Hepatocyte (in vitro differentiated cells): ENCODE measurements at regions not wholly inside any gene's neighbourhood (a gene's known extent, or its start where the extent isn't known, plus 50 kb on each side); places are given as distances from the start of the nearest gene placed in this dataset.

Source experiments
- DNase-seq: peaks from one replicate; pipeline ENCODE4 v3.0.0-alpha.2; 2016; ENCODE audit warnings: low spot score
- H2AFZ ChIP-seq: fragments of 200-600 bp; sonication (generic); 2 replicates; pipeline ENCODE4 v1.6.0; 2016; ENCODE audit warnings: antibody characterized with exemption, mild to moderate bottlenecking
- H3K27ac ChIP-seq: fragments of 200-600 bp; sonication (generic); 2 replicates; pipeline ENCODE4 v1.5.1; 2016; ENCODE audit warnings: mild to moderate bottlenecking
- H3K27me3 ChIP-seq: fragments of 200-600 bp; sonication (generic); 2 replicates; pipeline ENCODE4 v1.6.1; 2016
- H3K36me3 ChIP-seq: fragments of 200-600 bp; sonication (generic); replicated peaks from 2 replicates; pipeline ENCODE4 v1.5.1; 2016; ENCODE audit warnings: low read depth; ENCODE audit not compliant: insufficient read depth
- H3K4me1 ChIP-seq: fragments of 200-600 bp; sonication (generic); 2 replicates; pipeline ENCODE4 v1.5.1; 2016; ENCODE audit warnings: mild to moderate bottlenecking, moderate library complexity; ENCODE audit not compliant: insufficient read depth
- H3K4me2 ChIP-seq: fragments of 200-600 bp; sonication (generic); 2 replicates; pipeline ENCODE4 v1.6.0; 2016
- H3K4me3 ChIP-seq: fragments of 200-600 bp; sonication (generic); 2 replicates; pipeline ENCODE4 v1.5.1; 2016; ENCODE audit warnings: mild to moderate bottlenecking
- H3K79me2 ChIP-seq: fragments of 200-600 bp; sonication (generic); 2 replicates; pipeline ENCODE4 v1.6.0; 2017; ENCODE audit warnings: mild to moderate bottlenecking
- H3K9me2 ChIP-seq: fragments of 200-600 bp; sonication (generic); replicated peaks from 2 replicates; pipeline ENCODE4 v1.6.0; 2017; ENCODE audit warnings: mild to moderate bottlenecking; ENCODE audit not compliant: insufficient read depth
- H3K9me3 ChIP-seq: fragments of 200-600 bp; sonication (generic); 2 replicates; pipeline ENCODE4 v1.5.1; 2016; ENCODE audit warnings: low read depth, mild to moderate bottlenecking
- H4K20me1 ChIP-seq: fragments of 200-600 bp; sonication (generic); 2 replicates; pipeline ENCODE4 v1.6.0; 2016; ENCODE audit warnings: mild to moderate bottlenecking; ENCODE audit not compliant: insufficient read depth, poor library complexity, severe bottlenecking
- EZH2 ChIP-seq: fragments of 200-600 bp; sonication (generic); IDR thresholded peaks from 2 replicates; pipeline ENCODE4 v1.6.1; 2016; ENCODE audit warnings: antibody characterized with exemption, mild to moderate bottlenecking, borderline replicate concordance
- EZH2phosphoT487 ChIP-seq: fragments of 200-600 bp; sonication (generic); IDR thresholded peaks from one replicate; pipeline ENCODE4 v1.6.1; 2018; ENCODE audit warnings: antibody characterized with exemption, mild to moderate bottlenecking, low read depth, moderate library complexity; ENCODE audit not compliant: unreplicated experiment, severe bottlenecking
- WGBS: methylation state at CpG from one replicate; pipeline ENCODE4 v1.1.6; 2016; ENCODE audit warnings: low lambda C conversion rate; ENCODE audit errors: missing lambda C conversion rate; 5-methylcytosine and 5-hydroxymethylcytosine counted together
- TF ChIP-seq, protein P1 (sequence below): fragments of 200-600 bp; sonication (generic); IDR thresholded peaks from 2 replicates; pipeline ENCODE4 v1.5.1; 2016; ENCODE audit warnings: antibody characterized with exemption, mild to moderate bottlenecking; ENCODE audit not compliant: poor library complexity

DNA sequence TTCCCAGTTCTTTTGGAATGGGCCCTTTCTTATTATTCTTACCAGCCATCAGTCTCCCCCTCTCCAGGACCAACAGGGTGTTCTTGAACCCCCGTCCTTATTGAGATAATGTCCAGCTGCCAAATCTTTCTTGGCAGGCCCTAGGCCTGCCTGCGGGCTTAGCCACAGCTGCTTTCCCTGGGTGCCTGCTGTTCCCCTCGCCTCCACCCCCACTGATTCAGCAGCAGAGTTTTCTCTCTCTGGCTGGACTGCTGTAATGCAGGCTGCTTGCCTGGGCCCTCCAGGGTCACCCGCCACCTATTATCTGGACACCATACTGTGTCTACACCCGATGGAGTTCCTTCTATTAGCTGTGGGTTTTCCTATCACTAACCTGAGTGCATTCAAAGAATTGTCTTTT, 395.4 kb upstream of the ATP5MC3 start:
- Histone ChIP-seq H3K9me2 (no peaks in the 10 kb centered on the region), H3K4me2 (no peak overlapping the region), H2AFZ (no peak overlapping the region), H3K79me2 (no peaks in the 10 kb centered on the region), H4K20me1 (no peaks in the 10 kb centered on the region), H3K9me3 (no peaks in the 10 kb centered on the region), H3K27me3 (no peaks in the 10 kb centered on the region), H3K4me3 (no peak overlapping the region), H3K36me3 (no peaks in the 10 kb centered on the region), H3K27ac (no peak overlapping the region), H3K4me1 (peaks cover 2% of the 10 kb centered on the region)
- no peak for DNase-seq
- TF ChIP-seq, protein P1, sequence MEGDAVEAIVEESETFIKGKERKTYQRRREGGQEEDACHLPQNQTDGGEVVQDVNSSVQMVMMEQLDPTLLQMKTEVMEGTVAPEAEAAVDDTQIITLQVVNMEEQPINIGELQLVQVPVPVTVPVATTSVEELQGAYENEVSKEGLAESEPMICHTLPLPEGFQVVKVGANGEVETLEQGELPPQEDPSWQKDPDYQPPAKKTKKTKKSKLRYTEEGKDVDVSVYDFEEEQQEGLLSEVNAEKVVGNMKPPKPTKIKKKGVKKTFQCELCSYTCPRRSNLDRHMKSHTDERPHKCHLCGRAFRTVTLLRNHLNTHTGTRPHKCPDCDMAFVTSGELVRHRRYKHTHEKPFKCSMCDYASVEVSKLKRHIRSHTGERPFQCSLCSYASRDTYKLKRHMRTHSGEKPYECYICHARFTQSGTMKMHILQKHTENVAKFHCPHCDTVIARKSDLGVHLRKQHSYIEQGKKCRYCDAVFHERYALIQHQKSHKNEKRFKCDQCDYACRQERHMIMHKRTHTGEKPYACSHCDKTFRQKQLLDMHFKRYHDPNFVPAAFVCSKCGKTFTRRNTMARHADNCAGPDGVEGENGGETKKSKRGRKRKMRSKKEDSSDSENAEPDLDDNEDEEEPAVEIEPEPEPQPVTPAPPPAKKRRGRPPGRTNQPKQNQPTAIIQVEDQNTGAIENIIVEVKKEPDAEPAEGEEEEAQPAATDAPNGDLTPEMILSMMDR: no peak
- TF ChIP-seq EZH2 (no peak), EZH2phosphoT487 (no peak)
- WGBS: 82% methylated on average over 5 of the region's 5 CpGs

DNA sequence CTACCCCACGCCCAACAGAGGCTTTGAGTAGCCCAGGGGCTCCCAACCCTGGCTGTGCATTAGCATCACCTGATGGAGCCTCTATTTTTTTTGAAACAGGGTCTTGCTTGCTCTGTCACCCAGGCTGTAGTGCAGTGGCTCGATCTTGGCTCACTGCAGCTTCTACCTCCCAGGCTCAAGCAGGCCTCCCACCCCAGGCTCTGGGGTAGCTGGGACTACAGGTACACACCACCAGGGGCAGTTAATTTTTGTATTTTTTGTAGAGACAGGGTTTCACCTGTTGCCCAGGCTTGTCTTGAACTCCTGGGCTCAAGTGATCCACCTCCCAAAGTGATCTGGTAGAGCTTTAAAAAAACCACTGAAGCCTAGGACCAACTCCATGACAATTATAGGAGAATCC, 394.8 kb upstream of the ATP5MC3 start:
- H3K27ac ChIP-seq: no peak overlapping the region
- no peak for TF ChIP-seq EZH2
- TF ChIP-seq, protein P1: no peak
- no peak for TF ChIP-seq EZH2phosphoT487
- WGBS: 80% methylated on average over 2 of the region's 2 CpGs
- H3K9me3 ChIP-seq: no peaks in the 10 kb centered on the region
- H3K79me2 ChIP-seq: no peaks in the 10 kb centered on the region
- no peak overlapping the region for H2AFZ ChIP-seq
- H3K4me3 ChIP-seq: no peak overlapping the region
- H3K36me3 ChIP-seq: no peaks in the 10 kb centered on the region
- no peak overlapping the region for H3K4me2 ChIP-seq
- DNase-seq: no peak
- H3K4me1 ChIP-seq: peaks cover 2% of the 10 kb centered on the region
- no peaks in the 10 kb centered on the region for H4K20me1 ChIP-seq
- H3K27me3 ChIP-seq: no peaks in the 10 kb centered on the region
- no peaks in the 10 kb centered on the region for H3K9me2 ChIP-seq

DNA sequence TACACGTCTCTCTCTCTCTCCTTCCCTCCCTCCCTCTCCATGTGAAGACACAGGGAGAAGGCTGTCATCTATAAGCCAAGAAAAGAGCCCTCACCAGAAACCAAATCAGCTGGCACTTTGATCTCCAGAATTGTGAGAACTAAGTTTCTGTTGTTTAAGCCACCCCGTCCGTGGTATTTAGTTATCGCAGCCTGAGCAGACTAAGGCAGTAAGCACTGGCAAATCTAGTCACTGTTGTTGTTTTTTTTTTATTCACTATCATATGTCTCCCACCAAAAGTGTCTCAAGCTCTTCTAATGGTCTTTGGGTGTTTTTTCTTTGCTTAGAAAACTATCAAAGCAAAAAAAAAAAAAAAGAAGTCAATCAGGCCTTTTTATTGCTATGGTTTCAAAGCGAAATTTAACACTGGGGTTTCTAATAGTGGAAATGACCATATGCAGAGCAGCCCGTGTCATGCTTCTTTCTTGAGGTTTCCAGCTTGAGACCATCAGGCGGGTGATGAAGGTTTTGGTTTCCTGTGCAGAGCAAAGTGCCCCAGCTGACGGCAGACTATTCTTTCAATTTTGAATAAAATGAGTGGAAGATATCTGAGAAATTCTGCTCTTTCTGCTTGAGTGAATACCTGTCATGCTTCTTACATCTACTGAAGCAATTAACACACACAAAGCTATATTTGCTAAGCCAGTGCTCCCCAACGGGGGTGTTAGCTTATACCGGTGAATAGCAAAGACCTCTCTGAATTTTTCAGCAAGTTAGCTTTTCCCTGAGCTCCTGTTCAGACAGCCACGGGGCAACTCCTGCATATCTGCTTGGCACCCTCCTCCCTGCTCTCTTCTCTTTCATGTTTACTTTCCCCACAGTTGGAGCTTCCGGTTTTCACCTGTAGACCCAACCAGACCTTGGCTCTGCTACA, 394.1 kb upstream of the ATP5MC3 start:
- no peaks in the 10 kb centered on the region for H3K79me2 ChIP-seq
- no peak overlapping the region for H3K4me3 ChIP-seq
- WGBS: 56% methylated on average over 12 of the region's 12 CpGs
- H3K9me2 ChIP-seq: no peaks in the 10 kb centered on the region
- peaks cover 2% of the 10 kb centered on the region for H3K4me1 ChIP-seq
- no peaks in the 10 kb centered on the region for H3K27me3 ChIP-seq
- no peak for DNase-seq
- TF ChIP-seq EZH2 (no peak), EZH2phosphoT487 (no peak)
- TF ChIP-seq, protein P1: no peak
- no peak overlapping the region for H3K27ac ChIP-seq
- H3K9me3 ChIP-seq: no peaks in the 10 kb centered on the region
- no peaks in the 10 kb centered on the region for H3K36me3 ChIP-seq
- H4K20me1 ChIP-seq: no peaks in the 10 kb centered on the region
- no peak overlapping the region for H3K4me2 ChIP-seq
- no peak overlapping the region for H2AFZ ChIP-seq
